Neural progenitor cell (in vitro differentiated cells): ENCODE measurements at regions not wholly inside any gene's neighbourhood (a gene's known extent, or its start where the extent isn't known, plus 50 kb on each side); places are given as distances from the start of the nearest gene placed in this dataset.

ENCODE experiments used
- DNase-seq: peaks from one replicate; pipeline ENCODE4 v3.0.0-alpha.2; 2016; ENCODE audit warnings: low spot score
- H2AFZ ChIP-seq: fragments of 200-600 bp; sonication (generic); replicated peaks from 2 replicates; pipeline ENCODE4 v1.6.1; 2016; ENCODE audit warnings: antibody characterized with exemption
- H3F3A ChIP-seq: fragments of 200-600 bp; sonication (generic); 2 replicates; pipeline ENCODE4 v1.6.1; 2016; ENCODE audit warnings: antibody characterized with exemption, low read depth
- H3K27ac ChIP-seq: fragments of 200-600 bp; sonication (generic); 2 replicates; pipeline ENCODE4 v1.5.1; 2016; ENCODE audit warnings: mild to moderate bottlenecking
- H3K27me3 ChIP-seq: fragments of 200-600 bp; sonication (generic); 2 replicates; pipeline ENCODE4 v1.6.1; 2016; ENCODE audit warnings: mild to moderate bottlenecking, moderate library complexity
- H3K36me3 ChIP-seq: fragments of 200-600 bp; sonication (generic); 2 replicates; pipeline ENCODE4 v1.5.1; 2016
- H3K4me1 ChIP-seq: fragments of 200-600 bp; sonication (generic); 2 replicates; pipeline ENCODE4 v1.6.1; 2016; ENCODE audit warnings: mixed run types
- H3K4me2 ChIP-seq: fragments of 200-600 bp; sonication (generic); 2 replicates; pipeline ENCODE4 v1.6.1; 2016
- H3K4me3 ChIP-seq: fragments of 200-600 bp; sonication (generic); 2 replicates; pipeline ENCODE4 v1.5.1; 2016
- H3K79me2 ChIP-seq: fragments of 200-600 bp; sonication (generic); 2 replicates; pipeline ENCODE4 v1.6.1; 2016; ENCODE audit warnings: low read depth
- H3K9ac ChIP-seq: fragments of 200-600 bp; sonication (generic); 2 replicates; pipeline ENCODE4 v1.6.1; 2016
- H3K9me3 ChIP-seq: fragments of 200-600 bp; sonication (generic); 2 replicates; pipeline ENCODE4 v1.5.1; 2016; ENCODE audit warnings: low read depth
- H4K20me1 ChIP-seq: fragments of 200-600 bp; sonication (generic); 2 replicates; pipeline ENCODE4 v1.6.1; 2016; ENCODE audit warnings: low read depth
- H3K27ac Mint-ChIP-seq: 3 replicates; pipeline ENCODE4 v1.8.0; 2021; ENCODE audit warnings: mixed read lengths
- H3K27me3 Mint-ChIP-seq: 2 replicates; pipeline ENCODE4 v1.8.0; 2022; ENCODE audit warnings: low read depth, mild to moderate bottlenecking, inconsistent platforms, moderate library complexity, mixed read lengths; ENCODE audit not compliant: insufficient read depth
- H3K36me3 Mint-ChIP-seq: 3 replicates; pipeline ENCODE4 v1.8.0; 2021; ENCODE audit warnings: mixed read lengths
- H3K4me1 Mint-ChIP-seq: 3 replicates; pipeline ENCODE4 v1.8.0; 2021; ENCODE audit warnings: mixed read lengths
- H3K4me3 Mint-ChIP-seq: 3 replicates; pipeline ENCODE4 v1.8.0; 2021; ENCODE audit warnings: mild to moderate bottlenecking, moderate library complexity, mixed read lengths
- H3K9me3 Mint-ChIP-seq: 3 replicates; pipeline ENCODE4 v1.8.0; 2020; ENCODE audit warnings: mixed read lengths
- EZH2 ChIP-seq: fragments of 200-600 bp; sonication (generic); IDR thresholded peaks from 2 replicates; pipeline ENCODE4 v1.6.1; 2017; ENCODE audit warnings: antibody characterized with exemption, mild to moderate bottlenecking, moderate library complexity
- EZH2phosphoT487 ChIP-seq: fragments of 200-600 bp; sonication (generic); IDR thresholded peaks from 2 replicates; pipeline ENCODE4 v1.6.1; 2017; ENCODE audit warnings: antibody characterized with exemption
- TF ChIP-seq, protein P1 (sequence below): fragments of 200-600 bp; sonication (generic); IDR thresholded peaks from 2 replicates; pipeline ENCODE4 v1.5.1; 2017; ENCODE audit warnings: antibody characterized with exemption, mild to moderate bottlenecking

DNA sequence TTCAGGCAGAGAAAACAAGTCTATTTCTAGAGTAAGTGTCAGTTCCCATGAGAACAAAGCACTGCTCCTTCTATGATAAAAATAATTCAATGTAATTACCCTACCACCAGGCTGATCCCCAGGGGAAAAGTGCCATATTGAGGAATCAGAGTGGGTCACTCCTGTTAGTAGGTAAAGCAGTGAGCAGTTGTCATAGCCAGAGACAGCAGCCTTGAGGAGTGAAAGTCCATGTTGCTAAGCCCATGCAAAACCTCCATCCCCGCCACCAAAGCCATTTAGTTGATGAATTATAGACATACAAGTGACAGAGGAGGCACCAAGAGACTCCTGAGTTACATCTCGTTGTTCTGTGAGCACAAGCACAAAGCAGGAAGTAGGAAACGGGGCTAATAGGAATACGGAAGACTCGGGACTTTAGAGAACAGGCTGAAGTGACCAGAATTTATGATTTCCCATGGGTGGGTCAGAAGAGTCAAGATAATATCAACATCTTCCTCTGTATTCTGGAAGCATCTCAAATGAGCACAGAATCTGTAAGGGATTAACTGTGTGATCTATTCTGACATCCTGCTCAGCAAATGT lies 197.9 kb downstream of the MAFB start:
- Histone ChIP-seq H3K4me1 (no peaks in the 10 kb centered on the region), H3K36me3 (no peaks in the 10 kb centered on the region), H3K27ac (no peak overlapping the region), H3K9me3 (no peaks in the 10 kb centered on the region), H3K79me2 (no peaks in the 10 kb centered on the region), H3K9ac (no peak overlapping the region), H2AFZ (no peak overlapping the region), H3K4me2 (no peak overlapping the region), H3K27me3 (no peaks in the 10 kb centered on the region), H3K4me3 (no peak overlapping the region), H4K20me1 (no peaks in the 10 kb centered on the region), H3F3A (no peaks in the 10 kb centered on the region)
- Mint-ChIP-seq H3K27me3 (peaks cover 6% of the 10 kb centered on the region), H3K4me3 (no peak overlapping the region), H3K36me3 (no peaks in the 10 kb centered on the region), H3K4me1 (peaks cover 3% of the 10 kb centered on the region), H3K9me3 (no peaks in the 10 kb centered on the region), H3K27ac (no peak overlapping the region)
- TF ChIP-seq, protein P1, sequence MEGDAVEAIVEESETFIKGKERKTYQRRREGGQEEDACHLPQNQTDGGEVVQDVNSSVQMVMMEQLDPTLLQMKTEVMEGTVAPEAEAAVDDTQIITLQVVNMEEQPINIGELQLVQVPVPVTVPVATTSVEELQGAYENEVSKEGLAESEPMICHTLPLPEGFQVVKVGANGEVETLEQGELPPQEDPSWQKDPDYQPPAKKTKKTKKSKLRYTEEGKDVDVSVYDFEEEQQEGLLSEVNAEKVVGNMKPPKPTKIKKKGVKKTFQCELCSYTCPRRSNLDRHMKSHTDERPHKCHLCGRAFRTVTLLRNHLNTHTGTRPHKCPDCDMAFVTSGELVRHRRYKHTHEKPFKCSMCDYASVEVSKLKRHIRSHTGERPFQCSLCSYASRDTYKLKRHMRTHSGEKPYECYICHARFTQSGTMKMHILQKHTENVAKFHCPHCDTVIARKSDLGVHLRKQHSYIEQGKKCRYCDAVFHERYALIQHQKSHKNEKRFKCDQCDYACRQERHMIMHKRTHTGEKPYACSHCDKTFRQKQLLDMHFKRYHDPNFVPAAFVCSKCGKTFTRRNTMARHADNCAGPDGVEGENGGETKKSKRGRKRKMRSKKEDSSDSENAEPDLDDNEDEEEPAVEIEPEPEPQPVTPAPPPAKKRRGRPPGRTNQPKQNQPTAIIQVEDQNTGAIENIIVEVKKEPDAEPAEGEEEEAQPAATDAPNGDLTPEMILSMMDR = no peak
- TF ChIP-seq EZH2 (no peak), EZH2phosphoT487 (no peak)
- DNase-seq = no peak

DNA sequence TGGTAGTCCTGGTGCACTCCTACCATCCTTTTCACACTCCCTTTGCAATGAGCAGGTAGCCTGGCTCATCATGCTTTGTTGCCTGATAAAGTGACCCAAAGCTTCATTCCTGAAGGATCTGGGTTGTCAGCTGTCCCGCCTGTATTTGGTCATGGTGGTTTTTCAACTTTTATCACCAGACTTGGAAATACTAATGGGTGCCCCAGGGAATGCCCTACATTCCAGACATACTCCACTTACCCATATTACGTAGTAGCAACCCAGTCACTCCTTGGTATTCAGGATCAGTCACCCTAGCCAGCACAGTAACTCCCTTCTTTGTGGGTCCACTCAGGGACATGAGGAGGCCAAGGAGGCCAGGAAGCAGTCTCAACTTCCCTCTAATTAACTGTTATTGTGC lies 199.2 kb downstream of the MAFB start:
- DNase-seq = no peak
- H3K27me3 ChIP-seq = no peaks in the 10 kb centered on the region
- Mint-ChIP-seq H3K27me3 (peaks cover 6% of the 10 kb centered on the region), H3K27ac (no peak overlapping the region), H3K4me3 (no peak overlapping the region), H3K9me3 (no peaks in the 10 kb centered on the region), H3K4me1 (peaks cover 3% of the 10 kb centered on the region), H3K36me3 (no peaks in the 10 kb centered on the region)
- H3F3A ChIP-seq = no peaks in the 10 kb centered on the region
- H3K4me2 ChIP-seq = no peak overlapping the region
- no peaks in the 10 kb centered on the region for H3K79me2 ChIP-seq
- no peak overlapping the region for H3K4me3 ChIP-seq
- no peaks in the 10 kb centered on the region for H4K20me1 ChIP-seq
- H2AFZ ChIP-seq = no peak overlapping the region
- no peaks in the 10 kb centered on the region for H3K4me1 ChIP-seq
- no peak overlapping the region for H3K9ac ChIP-seq
- H3K9me3 ChIP-seq = no peaks in the 10 kb centered on the region
- H3K36me3 ChIP-seq = no peaks in the 10 kb centered on the region
- H3K27ac ChIP-seq = no peak overlapping the region
- TF ChIP-seq EZH2 = no peak
- TF ChIP-seq EZH2phosphoT487 = no peak
- TF ChIP-seq, protein P1 = no peak

DNA sequence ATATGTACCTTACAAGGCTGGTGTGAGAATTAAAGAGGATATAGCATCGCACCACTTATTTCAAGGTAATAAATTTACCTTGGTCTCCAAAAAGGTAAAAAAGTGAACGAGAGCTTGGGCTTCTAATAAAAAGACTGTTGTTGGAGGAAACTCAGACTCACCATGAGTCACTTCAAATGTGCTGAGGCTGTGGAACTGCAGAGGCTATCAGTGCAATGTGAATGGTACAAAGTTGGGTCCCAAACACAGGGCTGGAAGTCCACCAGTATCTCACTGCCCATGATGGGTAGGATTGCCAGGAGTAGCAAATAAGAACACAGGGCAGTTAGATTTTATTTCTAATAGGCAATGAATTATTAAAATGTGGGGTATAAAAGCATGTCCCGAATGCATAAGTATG lies 200.6 kb downstream of the MAFB start:
- H3K4me3 Mint-ChIP-seq = no peak overlapping the region
- Histone ChIP-seq H2AFZ (no peak overlapping the region), H3K27me3 (no peaks in the 10 kb centered on the region), H3K36me3 (no peaks in the 10 kb centered on the region), H3K4me3 (no peak overlapping the region), H3K79me2 (no peaks in the 10 kb centered on the region), H4K20me1 (no peaks in the 10 kb centered on the region), H3K9ac (no peak overlapping the region), H3K4me1 (no peaks in the 10 kb centered on the region), H3K27ac (no peak overlapping the region), H3K9me3 (no peaks in the 10 kb centered on the region), H3K4me2 (no peak overlapping the region), H3F3A (no peaks in the 10 kb centered on the region)
- H3K4me1 Mint-ChIP-seq = no peaks in the 10 kb centered on the region
- H3K9me3 Mint-ChIP-seq = no peaks in the 10 kb centered on the region
- DNase-seq = no peak
- no peaks in the 10 kb centered on the region for H3K36me3 Mint-ChIP-seq
- TF ChIP-seq EZH2phosphoT487 (no peak), EZH2 (no peak)
- TF ChIP-seq, protein P1 = no peak
- H3K27me3 Mint-ChIP-seq = peaks cover 6% of the 10 kb centered on the region
- no peak overlapping the region for H3K27ac Mint-ChIP-seq
